ENCODE measurements at regions not wholly inside any gene's neighbourhood (a gene's known extent, or its start where the extent isn't known, plus 50 kb on each side); places are given as distances from the start of the nearest gene placed in this dataset.
"Not testable (repeated sequence)": the region's sequence is repeated elsewhere in the genome, so short reads cannot be mapped to it uniquely, and the experiment has no call there.

DNA sequence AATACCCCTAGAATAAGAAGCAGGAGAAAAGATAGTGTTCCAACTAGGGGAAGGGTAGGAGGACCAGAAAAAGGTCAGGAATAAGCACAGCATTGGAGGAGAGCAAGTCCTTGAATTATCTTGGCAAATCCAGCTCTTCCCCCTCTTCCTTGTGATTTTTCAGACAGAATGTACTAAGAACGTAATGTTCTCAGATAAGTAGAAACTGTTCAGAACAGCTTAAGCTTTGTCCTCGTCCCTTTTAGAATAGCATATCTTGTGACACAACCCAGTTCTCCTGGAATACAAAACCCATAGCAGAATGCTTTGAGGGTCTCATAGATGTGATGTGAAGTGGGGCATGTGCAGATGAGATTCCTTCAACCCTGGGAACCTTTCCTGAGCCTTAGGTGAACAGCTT, 97.4 kb downstream of the EMB start:
- H3K4me3 ChIP-seq (ENCODE audit: low read length in 3 of 3): no peak overlapping the region
- H3K27ac ChIP-seq (ENCODE audit: low read depth in 2 of 2, low read length in 2 of 2): no peak overlapping the region
- H3K9me3 ChIP-seq (ENCODE audit: control insufficient read depth in 2 of 3, insufficient read depth in 1 of 3, low read length in 3 of 3): no peaks in the 10 kb centered on the region
- intact Hi-C loops (cut with DNase I): no loop called here
- H3K27me3 ChIP-seq (ENCODE audit: control insufficient read depth, insufficient read depth, low read length): no peaks in the 10 kb centered on the region
- no peaks in the 10 kb centered on the region for H3K36me3 ChIP-seq (ENCODE audit: control insufficient read depth in 2 of 3, insufficient read depth in 3 of 3, low read length in 3 of 3)
- H3K4me1 ChIP-seq (ENCODE audit: control insufficient read depth in 2 of 3, insufficient read depth in 2 of 3, low read depth in 1 of 3, low read length in 3 of 3): no peaks in the 10 kb centered on the region
- FAIRE-seq (no peak), DNase-seq (no peak)
- H3K9ac ChIP-seq (ENCODE audit: low read length in 3 of 3): no peak overlapping the region
- TF ChIP-seq, protein P1, sequence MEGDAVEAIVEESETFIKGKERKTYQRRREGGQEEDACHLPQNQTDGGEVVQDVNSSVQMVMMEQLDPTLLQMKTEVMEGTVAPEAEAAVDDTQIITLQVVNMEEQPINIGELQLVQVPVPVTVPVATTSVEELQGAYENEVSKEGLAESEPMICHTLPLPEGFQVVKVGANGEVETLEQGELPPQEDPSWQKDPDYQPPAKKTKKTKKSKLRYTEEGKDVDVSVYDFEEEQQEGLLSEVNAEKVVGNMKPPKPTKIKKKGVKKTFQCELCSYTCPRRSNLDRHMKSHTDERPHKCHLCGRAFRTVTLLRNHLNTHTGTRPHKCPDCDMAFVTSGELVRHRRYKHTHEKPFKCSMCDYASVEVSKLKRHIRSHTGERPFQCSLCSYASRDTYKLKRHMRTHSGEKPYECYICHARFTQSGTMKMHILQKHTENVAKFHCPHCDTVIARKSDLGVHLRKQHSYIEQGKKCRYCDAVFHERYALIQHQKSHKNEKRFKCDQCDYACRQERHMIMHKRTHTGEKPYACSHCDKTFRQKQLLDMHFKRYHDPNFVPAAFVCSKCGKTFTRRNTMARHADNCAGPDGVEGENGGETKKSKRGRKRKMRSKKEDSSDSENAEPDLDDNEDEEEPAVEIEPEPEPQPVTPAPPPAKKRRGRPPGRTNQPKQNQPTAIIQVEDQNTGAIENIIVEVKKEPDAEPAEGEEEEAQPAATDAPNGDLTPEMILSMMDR (IDR thresholded peaks at IDR 0.05; ENCODE audit: borderline replicate concordance, extremely low read depth, insufficient read depth): no peak

- Histone ChIP-seq H3K27ac (ENCODE audit: low read depth in 2 of 2, low read length in 2 of 2) (no peak overlapping the region), H3K9ac (ENCODE audit: low read length in 3 of 3) (no peak overlapping the region), H3K9me3 (ENCODE audit: control insufficient read depth in 2 of 3, insufficient read depth in 1 of 3, low read length in 3 of 3) (no peaks in the 10 kb centered on the region), H3K36me3 (ENCODE audit: control insufficient read depth in 2 of 3, insufficient read depth in 3 of 3, low read length in 3 of 3) (no peaks in the 10 kb centered on the region), H3K4me1 (ENCODE audit: control insufficient read depth in 2 of 3, insufficient read depth in 2 of 3, low read depth in 1 of 3, low read length in 3 of 3) (no peaks in the 10 kb centered on the region), H3K4me3 (ENCODE audit: low read length in 3 of 3) (no peak overlapping the region), H3K27me3 (ENCODE audit: control insufficient read depth, insufficient read depth, low read length) (no peaks in the 10 kb centered on the region)
- FAIRE-seq (no peak), DNase-seq (no peak)
- intact Hi-C loops (cut with DNase I): no loop called here
- TF ChIP-seq, protein P1 (IDR thresholded peaks at IDR 0.05; ENCODE audit: borderline replicate concordance, extremely low read depth, insufficient read depth): no peak
These were observed 100.3 kb downstream of the EMB start for GRCh38 chr5:50340757-50341156.

- H3K4me1 ChIP-seq (ENCODE audit: control insufficient read depth in 2 of 3, insufficient read depth in 2 of 3, low read depth in 1 of 3, low read length in 3 of 3); H3K4me3 ChIP-seq (ENCODE audit: low read length in 3 of 3); H3K27me3 ChIP-seq (ENCODE audit: control insufficient read depth, insufficient read depth, low read length); DNase-seq; H3K36me3 ChIP-seq (ENCODE audit: control insufficient read depth in 2 of 3, insufficient read depth in 3 of 3, low read length in 3 of 3); intact Hi-C loops (cut with DNase I); FAIRE-seq; H3K27ac ChIP-seq (ENCODE audit: low read depth in 2 of 2, low read length in 2 of 2); H3K9ac ChIP-seq (ENCODE audit: low read length in 3 of 3); H3K9me3 ChIP-seq (ENCODE audit: control insufficient read depth in 2 of 3, insufficient read depth in 1 of 3, low read length in 3 of 3): not testable (repeated sequence)
These were observed 110.5 kb downstream of the EMB start for GRCh38 chr5:50330633-50331032.

GRCh38 chr5:50328193-50328729, 112.8 kb downstream of the EMB start:
- H3K36me3 ChIP-seq (ENCODE audit: control insufficient read depth in 2 of 3, insufficient read depth in 3 of 3, low read length in 3 of 3): no peaks in the 10 kb centered on the region
- H3K27me3 ChIP-seq (ENCODE audit: control insufficient read depth, insufficient read depth, low read length): no peaks in the 10 kb centered on the region
- no peak overlapping the region for H3K9ac ChIP-seq (ENCODE audit: low read length in 3 of 3)
- TF ChIP-seq, protein P1 (IDR thresholded peaks at IDR 0.05; ENCODE audit: borderline replicate concordance, extremely low read depth, insufficient read depth): no peak
- no peak for FAIRE-seq
- no peak overlapping the region for H3K27ac ChIP-seq (ENCODE audit: low read depth in 2 of 2, low read length in 2 of 2)
- no peaks in the 10 kb centered on the region for H3K9me3 ChIP-seq (ENCODE audit: control insufficient read depth in 2 of 3, insufficient read depth in 1 of 3, low read length in 3 of 3)
- no peaks in the 10 kb centered on the region for H3K4me1 ChIP-seq (ENCODE audit: control insufficient read depth in 2 of 3, insufficient read depth in 2 of 3, low read depth in 1 of 3, low read length in 3 of 3)
- intact Hi-C loops (cut with DNase I): no loop called here
- DNase-seq: no peak
- H3K4me3 ChIP-seq (ENCODE audit: low read length in 3 of 3): no peak overlapping the region

Data from kidney (tissue), 13 donors.